Astrocyte (in vitro differentiated cells and primary cell): ENCODE measurements at regions not wholly inside any gene's neighbourhood (a gene's known extent, or its start where the extent isn't known, plus 50 kb on each side); places are given as distances from the start of the nearest gene placed in this dataset.

Source experiments
- CTCF ChIP-seq: IDR thresholded peaks from 2 replicates; pipeline ENCODE4 v1.5.1; 2011; ENCODE audit warnings: low read depth, mild to moderate bottlenecking, inconsistent platforms, low read length, moderate library complexity; ENCODE audit not compliant: insufficient read depth
- EZH2 ChIP-seq: IDR thresholded peaks from 2 replicates; pipeline ENCODE4 v1.6.1; 2012; ENCODE audit warnings: mild to moderate bottlenecking, low read length, inconsistent platforms; ENCODE audit not compliant: insufficient read depth

GRCh38 chr3:34013818-34014570, 215.6 kb downstream of the PDCD6IP start:
- TF ChIP-seq CTCF (no peak), EZH2 (no peak)
